ENCODE measurements at regions not wholly inside any gene's neighbourhood (a gene's known extent, or its start where the extent isn't known, plus 50 kb on each side); places are given as distances from the start of the nearest gene placed in this dataset.

DNA sequence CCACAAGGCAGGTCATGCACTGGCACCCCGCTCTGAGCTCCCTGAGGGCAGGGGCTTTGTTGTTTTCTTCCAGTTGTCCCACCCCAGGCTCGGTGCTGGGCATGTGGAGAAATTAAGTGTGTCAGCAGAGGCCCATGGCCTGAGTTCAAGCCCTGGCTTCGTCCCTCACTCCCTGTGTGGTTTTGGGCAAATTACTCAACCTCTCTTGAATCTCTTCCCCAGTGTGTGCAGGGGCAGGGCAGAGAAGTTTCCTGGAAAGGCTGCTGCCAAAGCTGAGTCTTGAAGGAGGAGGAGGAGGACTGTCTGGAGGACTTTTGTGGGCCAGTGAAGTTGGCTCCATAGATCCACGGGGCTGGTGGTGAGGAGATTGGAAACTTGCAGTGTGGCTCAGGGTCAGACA, 138.1 kb upstream of the E2F8 start:
- Histone ChIP-seq H3K4ac (ENCODE audit: low read depth, low read length) (peak overlapping the region; percentile 29; the same call in 1 of the 2 replicates), H3K4me1 (ENCODE audit: control insufficient read depth, insufficient read depth, low read length) (peaks cover 9% of the 10 kb centered on the region), H3K79me1 (ENCODE audit: low read depth in 1 of 2, low read length in 2 of 2) (no peaks in the 10 kb centered on the region), H4K20me1 (ENCODE audit: insufficient read depth, low read length) (no peaks in the 10 kb centered on the region), H2BK15ac (ENCODE audit: low read depth, low read length) (peak overlapping the region; percentile 56; the same call in 1 of the 3 replicates), H3K27ac (ENCODE audit: insufficient read depth, low read length) (no peak overlapping the region), H3K36me3 (ENCODE audit: control insufficient read depth, insufficient read depth, low read length) (no peaks in the 10 kb centered on the region), H3K9ac (ENCODE audit: low read depth, low read length) (no peak overlapping the region), H3K9me3 (ENCODE audit: control insufficient read depth, insufficient read depth, low read length) (no peaks in the 10 kb centered on the region), H2BK120ac (ENCODE audit: low read depth, low read length) (peak overlapping the region; percentile 16; the same call in 1 of the 2 replicates), H4K91ac (ENCODE audit: insufficient read depth, low read depth, low read length) (peak overlapping the region; percentile 23; the same call in 1 of the 2 replicates), H3K23ac (ENCODE audit: low read depth, low read length) (no peak overlapping the region), H4K5ac (ENCODE audit: low read depth, low read length) (no peak overlapping the region), H3K9me1 (ENCODE audit: insufficient read depth, low read length) (peaks cover 13% of the 10 kb centered on the region), H3K56ac (ENCODE audit: extremely low read depth, insufficient read depth, low read length) (no peak overlapping the region), H3K4me2 (ENCODE audit: low read depth, low read length) (no peak overlapping the region), H3K27me3 (ENCODE audit: control insufficient read depth, insufficient read depth, low read length) (no peaks in the 10 kb centered on the region), H2AFZ (replicated peaks; ENCODE audit: low read length, poor library complexity) (peak overlapping the region; percentile 24), H4K8ac (ENCODE audit: low read depth in 2 of 2, low read length in 2 of 2) (no peak overlapping the region), H3K14ac (replicated peaks; ENCODE audit: low read depth, low read length) (0 out of 2 replicates have a peak overlapping the region, but pooled peaks have one; percentile 18), H2BK5ac (ENCODE audit: low read depth, low read length, poor library complexity, severe bottlenecking) (no peak overlapping the region), H2AK5ac (ENCODE audit: low read depth, low read length) (peak overlapping the region; percentile 27), H2BK20ac (ENCODE audit: low read depth, low read length) (no peak overlapping the region; the same call in 1 of the 2 replicates), H3K18ac (ENCODE audit: low read depth, low read length) (no peak overlapping the region), H2AK9ac (replicated peaks; ENCODE audit: low read depth, low read length, poor library complexity) (no peak overlapping the region), H3K4me3 (ENCODE audit: insufficient read depth, low read depth, low read length) (no peak overlapping the region)
- no peak for TF ChIP-seq SMC3 (IDR thresholded peaks at IDR 0.05; ENCODE audit: low read depth, low read length)
- no peak for TF ChIP-seq MAZ (IDR thresholded peaks at IDR 0.05; ENCODE audit: borderline replicate concordance, low read depth, low read length)
- no peak for TF ChIP-seq RAD21 (IDR thresholded peaks at IDR 0.05; ENCODE audit: low read length)
- BruUV-seq (replicated peaks) = no TSS peak
- in situ Hi-C loops (cut with MboI; ENCODE audit: low sequenced_read_pairs) = no loop called here
- dilution Hi-C loops (cut with HindIII; ENCODE audit: low sequenced_read_pairs, unreplicated experiment) = no loop called here
- ChIA-PET CTCF (no interaction called here), POLR2A (ENCODE audit: unreplicated experiment) (no interaction called here)
- DNase-seq (no peak), ATAC-seq (ENCODE audit: low read depth) (no peak)
- intact Hi-C loops (cut with micrococcal nuclease) = no loop called here
- 93% methylated on average over 2 of the region's 4 CpGs; no CpG with 5 or more reads in 1 of the 2 experiments for WGBS, 2 experiments (ENCODE audit: extremely low coverage in 2 of 2, insufficient read length in 1 of 2)
